ENCODE measurements at regions not wholly inside any gene's neighbourhood (a gene's known extent, or its start where the extent isn't known, plus 50 kb on each side); places are given as distances from the start of the nearest gene placed in this dataset.

DNA sequence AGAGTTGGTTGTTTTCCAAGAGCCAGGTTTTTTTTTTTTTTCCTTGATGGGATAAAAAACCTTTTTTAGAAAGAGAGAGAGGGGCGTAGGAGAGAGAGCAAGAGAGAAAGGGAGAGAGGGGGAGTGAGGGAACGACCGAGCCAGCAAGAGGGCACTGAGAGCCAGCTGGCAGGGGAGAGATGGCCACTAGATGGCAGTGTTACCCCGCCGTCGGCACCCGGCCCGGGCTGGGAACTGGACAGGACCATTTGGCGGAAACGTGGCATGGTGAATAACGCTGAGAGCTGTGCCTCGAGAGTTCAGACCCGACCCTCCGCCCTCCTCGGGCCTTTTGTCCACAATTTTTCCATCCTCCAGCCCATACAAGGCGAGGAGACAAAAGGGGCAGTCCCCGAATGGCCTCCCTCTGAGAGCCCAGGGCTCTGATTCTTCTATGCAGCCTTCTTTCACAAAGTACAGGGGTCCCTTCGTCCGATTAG is 286.7 kb upstream of the VRK2 start (continued):
- TF ChIP-seq, protein P1, sequence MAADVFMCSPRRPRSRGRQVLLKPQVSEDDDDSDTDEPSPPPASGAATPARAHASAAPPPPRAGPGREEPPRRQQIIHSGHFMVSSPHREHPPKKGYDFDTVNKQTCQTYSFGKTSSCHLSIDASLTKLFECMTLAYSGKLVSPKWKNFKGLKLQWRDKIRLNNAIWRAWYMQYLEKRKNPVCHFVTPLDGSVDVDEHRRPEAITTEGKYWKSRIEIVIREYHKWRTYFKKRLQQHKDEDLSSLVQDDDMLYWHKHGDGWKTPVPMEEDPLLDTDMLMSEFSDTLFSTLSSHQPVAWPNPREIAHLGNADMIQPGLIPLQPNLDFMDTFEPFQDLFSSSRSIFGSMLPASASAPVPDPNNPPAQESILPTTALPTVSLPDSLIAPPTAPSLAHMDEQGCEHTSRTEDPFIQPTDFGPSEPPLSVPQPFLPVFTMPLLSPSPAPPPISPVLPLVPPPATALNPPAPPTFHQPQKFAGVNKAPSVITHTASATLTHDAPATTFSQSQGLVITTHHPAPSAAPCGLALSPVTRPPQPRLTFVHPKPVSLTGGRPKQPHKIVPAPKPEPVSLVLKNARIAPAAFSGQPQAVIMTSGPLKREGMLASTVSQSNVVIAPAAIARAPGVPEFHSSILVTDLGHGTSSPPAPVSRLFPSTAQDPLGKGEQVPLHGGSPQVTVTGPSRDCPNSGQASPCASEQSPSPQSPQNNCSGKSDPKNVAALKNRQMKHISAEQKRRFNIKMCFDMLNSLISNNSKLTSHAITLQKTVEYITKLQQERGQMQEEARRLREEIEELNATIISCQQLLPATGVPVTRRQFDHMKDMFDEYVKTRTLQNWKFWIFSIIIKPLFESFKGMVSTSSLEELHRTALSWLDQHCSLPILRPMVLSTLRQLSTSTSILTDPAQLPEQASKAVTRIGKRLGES (CRISPR knock-in tag; IDR thresholded peaks at IDR 0.05; ENCODE audit: borderline replicate concordance), result no peak
- TF ChIP-seq SP140L (CRISPR knock-in tag; IDR thresholded peaks at IDR 0.05; ENCODE audit: borderline replicate concordance), result no peak
- TF ChIP-seq, protein P2, sequence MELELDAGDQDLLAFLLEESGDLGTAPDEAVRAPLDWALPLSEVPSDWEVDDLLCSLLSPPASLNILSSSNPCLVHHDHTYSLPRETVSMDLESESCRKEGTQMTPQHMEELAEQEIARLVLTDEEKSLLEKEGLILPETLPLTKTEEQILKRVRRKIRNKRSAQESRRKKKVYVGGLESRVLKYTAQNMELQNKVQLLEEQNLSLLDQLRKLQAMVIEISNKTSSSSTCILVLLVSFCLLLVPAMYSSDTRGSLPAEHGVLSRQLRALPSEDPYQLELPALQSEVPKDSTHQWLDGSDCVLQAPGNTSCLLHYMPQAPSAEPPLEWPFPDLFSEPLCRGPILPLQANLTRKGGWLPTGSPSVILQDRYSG (CRISPR knock-in tag; IDR thresholded peaks at IDR 0.05), result no peak
- TF ChIP-seq ZNF224 (CRISPR knock-in tag; IDR thresholded peaks at IDR 0.05), result no peak
- no peak for TF ChIP-seq JUNB (CRISPR knock-in tag; IDR thresholded peaks at IDR 0.05; ENCODE audit: borderline replicate concordance)
- TF ChIP-seq, protein P3, sequence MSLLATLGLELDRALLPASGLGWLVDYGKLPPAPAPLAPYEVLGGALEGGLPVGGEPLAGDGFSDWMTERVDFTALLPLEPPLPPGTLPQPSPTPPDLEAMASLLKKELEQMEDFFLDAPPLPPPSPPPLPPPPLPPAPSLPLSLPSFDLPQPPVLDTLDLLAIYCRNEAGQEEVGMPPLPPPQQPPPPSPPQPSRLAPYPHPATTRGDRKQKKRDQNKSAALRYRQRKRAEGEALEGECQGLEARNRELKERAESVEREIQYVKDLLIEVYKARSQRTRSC (CRISPR knock-in tag; IDR thresholded peaks at IDR 0.05; ENCODE audit: low read depth), result no peak
- TF ChIP-seq ZSCAN9 (CRISPR knock-in tag; IDR thresholded peaks at IDR 0.05; ENCODE audit: borderline replicate concordance), result 0 out of 2 replicates have a peak, but pooled peaks have one; percentile 44
- no peak for TF ChIP-seq EHMT2 (IDR thresholded peaks at IDR 0.05; ENCODE audit: borderline replicate concordance, low read depth, low read length)
- no peak for TF ChIP-seq ZNF879 (CRISPR knock-in tag; IDR thresholded peaks at IDR 0.05)
- no peak for TF ChIP-seq TCF12 (IDR thresholded peaks at IDR 0.05)
- TF ChIP-seq TCF12 (CRISPR knock-in tag; IDR thresholded peaks at IDR 0.05), result no peak
- TF ChIP-seq, protein P4, sequence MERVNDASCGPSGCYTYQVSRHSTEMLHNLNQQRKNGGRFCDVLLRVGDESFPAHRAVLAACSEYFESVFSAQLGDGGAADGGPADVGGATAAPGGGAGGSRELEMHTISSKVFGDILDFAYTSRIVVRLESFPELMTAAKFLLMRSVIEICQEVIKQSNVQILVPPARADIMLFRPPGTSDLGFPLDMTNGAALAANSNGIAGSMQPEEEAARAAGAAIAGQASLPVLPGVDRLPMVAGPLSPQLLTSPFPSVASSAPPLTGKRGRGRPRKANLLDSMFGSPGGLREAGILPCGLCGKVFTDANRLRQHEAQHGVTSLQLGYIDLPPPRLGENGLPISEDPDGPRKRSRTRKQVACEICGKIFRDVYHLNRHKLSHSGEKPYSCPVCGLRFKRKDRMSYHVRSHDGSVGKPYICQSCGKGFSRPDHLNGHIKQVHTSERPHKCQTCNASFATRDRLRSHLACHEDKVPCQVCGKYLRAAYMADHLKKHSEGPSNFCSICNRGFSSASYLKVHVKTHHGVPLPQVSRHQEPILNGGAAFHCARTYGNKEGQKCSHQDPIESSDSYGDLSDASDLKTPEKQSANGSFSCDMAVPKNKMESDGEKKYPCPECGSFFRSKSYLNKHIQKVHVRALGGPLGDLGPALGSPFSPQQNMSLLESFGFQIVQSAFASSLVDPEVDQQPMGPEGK (CRISPR knock-in tag; IDR thresholded peaks at IDR 0.05), result no peak
- no peak for TF ChIP-seq CREM (IDR thresholded peaks at IDR 0.05)
- no peak for TF ChIP-seq CREM (CRISPR knock-in tag; IDR thresholded peaks at IDR 0.05)
- TF ChIP-seq BCL6 (CRISPR knock-in tag; IDR thresholded peaks at IDR 0.05), result 0 out of 2 replicates have a peak, but pooled peaks have one; percentile 37
- TF ChIP-seq, protein P5, sequence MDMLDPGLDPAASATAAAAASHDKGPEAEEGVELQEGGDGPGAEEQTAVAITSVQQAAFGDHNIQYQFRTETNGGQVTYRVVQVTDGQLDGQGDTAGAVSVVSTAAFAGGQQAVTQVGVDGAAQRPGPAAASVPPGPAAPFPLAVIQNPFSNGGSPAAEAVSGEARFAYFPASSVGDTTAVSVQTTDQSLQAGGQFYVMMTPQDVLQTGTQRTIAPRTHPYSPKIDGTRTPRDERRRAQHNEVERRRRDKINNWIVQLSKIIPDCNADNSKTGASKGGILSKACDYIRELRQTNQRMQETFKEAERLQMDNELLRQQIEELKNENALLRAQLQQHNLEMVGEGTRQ (IDR thresholded peaks at IDR 0.05; ENCODE audit: low read depth, low read length), result no peak
- TF ChIP-seq, protein P5 (CRISPR knock-in tag; IDR thresholded peaks at IDR 0.05; ENCODE audit: borderline replicate concordance), result no peak
- TF ChIP-seq NAIF1 (CRISPR knock-in tag; IDR thresholded peaks at IDR 0.05; ENCODE audit: borderline replicate concordance), result no peak
- TF ChIP-seq PAF1 (CRISPR knock-in tag; IDR thresholded peaks at IDR 0.05), result no peak
- TF ChIP-seq, protein P6, sequence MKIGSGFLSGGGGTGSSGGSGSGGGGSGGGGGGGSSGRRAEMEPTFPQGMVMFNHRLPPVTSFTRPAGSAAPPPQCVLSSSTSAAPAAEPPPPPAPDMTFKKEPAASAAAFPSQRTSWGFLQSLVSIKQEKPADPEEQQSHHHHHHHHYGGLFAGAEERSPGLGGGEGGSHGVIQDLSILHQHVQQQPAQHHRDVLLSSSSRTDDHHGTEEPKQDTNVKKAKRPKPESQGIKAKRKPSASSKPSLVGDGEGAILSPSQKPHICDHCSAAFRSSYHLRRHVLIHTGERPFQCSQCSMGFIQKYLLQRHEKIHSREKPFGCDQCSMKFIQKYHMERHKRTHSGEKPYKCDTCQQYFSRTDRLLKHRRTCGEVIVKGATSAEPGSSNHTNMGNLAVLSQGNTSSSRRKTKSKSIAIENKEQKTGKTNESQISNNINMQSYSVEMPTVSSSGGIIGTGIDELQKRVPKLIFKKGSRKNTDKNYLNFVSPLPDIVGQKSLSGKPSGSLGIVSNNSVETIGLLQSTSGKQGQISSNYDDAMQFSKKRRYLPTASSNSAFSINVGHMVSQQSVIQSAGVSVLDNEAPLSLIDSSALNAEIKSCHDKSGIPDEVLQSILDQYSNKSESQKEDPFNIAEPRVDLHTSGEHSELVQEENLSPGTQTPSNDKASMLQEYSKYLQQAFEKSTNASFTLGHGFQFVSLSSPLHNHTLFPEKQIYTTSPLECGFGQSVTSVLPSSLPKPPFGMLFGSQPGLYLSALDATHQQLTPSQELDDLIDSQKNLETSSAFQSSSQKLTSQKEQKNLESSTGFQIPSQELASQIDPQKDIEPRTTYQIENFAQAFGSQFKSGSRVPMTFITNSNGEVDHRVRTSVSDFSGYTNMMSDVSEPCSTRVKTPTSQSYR (CRISPR knock-in tag; IDR thresholded peaks at IDR 0.05; ENCODE audit: borderline replicate concordance), result no peak
